ENCODE measurements at regions not wholly inside any gene's neighbourhood (a gene's known extent, or its start where the extent isn't known, plus 50 kb on each side); places are given as distances from the start of the nearest gene placed in this dataset.
"Not testable (repeated sequence)": the region's sequence is repeated elsewhere in the genome, so short reads cannot be mapped to it uniquely, and the experiment has no call there.

DNA sequence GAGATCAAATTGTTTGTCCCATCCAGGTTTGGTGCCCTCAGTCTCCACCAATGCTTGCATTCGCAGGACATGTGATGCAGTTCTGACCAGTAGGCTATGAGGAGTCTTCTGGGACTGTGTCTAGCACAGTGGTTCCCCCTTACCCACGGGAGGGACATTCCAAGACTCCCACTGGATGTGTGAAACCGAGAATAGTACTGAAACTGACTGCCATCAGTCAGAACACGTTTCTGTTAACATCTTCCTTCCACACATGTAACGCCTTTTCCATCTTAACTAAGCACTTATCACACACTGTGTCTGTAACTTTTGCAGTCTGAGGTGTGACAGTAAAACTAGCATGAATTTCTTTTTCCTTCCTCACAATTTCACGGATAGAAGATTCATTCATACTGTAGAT, 74.7 kb downstream of the PTTG1 start:
- no peak for TF ChIP-seq CTCF (IDR thresholded peaks at IDR 0.05)
- ATAC-seq: no peak
- no peaks in the 10 kb centered on the region for H3K36me3 Mint-ChIP-seq
- no peaks in the 10 kb centered on the region for H3K9me3 ChIP-seq (ENCODE audit: control insufficient read depth, insufficient read depth, low read length)
- no peak for DNase-seq
- H3K4me3 ChIP-seq (ENCODE audit: low read length): no peak overlapping the region
- H3K36me3 ChIP-seq (ENCODE audit: control insufficient read depth, insufficient read depth, low read length): no peaks in the 10 kb centered on the region
- no peaks in the 10 kb centered on the region for H3K27me3 Mint-ChIP-seq (ENCODE audit: low read depth in 2 of 2)
- H3K4me1 Mint-ChIP-seq: no peaks in the 10 kb centered on the region
- H3K4me1 ChIP-seq (ENCODE audit: control insufficient read depth, insufficient read depth, low read length): no peaks in the 10 kb centered on the region
- intact Hi-C loops (cut with micrococcal nuclease): no loop called here
- no peaks in the 10 kb centered on the region for H3K9me3 Mint-ChIP-seq
- H3K4me3 Mint-ChIP-seq: no peak overlapping the region
- no peak overlapping the region for H3K27ac ChIP-seq (ENCODE audit: low read length)
- 76% methylated on average over 6 of the region's 6 CpGs for WGBS (ENCODE audit: insufficient coverage)
- H3K27ac Mint-ChIP-seq: no peak overlapping the region
- H3K27me3 ChIP-seq (ENCODE audit: control insufficient read depth, insufficient read depth, low read length): no peaks in the 10 kb centered on the region

DNA sequence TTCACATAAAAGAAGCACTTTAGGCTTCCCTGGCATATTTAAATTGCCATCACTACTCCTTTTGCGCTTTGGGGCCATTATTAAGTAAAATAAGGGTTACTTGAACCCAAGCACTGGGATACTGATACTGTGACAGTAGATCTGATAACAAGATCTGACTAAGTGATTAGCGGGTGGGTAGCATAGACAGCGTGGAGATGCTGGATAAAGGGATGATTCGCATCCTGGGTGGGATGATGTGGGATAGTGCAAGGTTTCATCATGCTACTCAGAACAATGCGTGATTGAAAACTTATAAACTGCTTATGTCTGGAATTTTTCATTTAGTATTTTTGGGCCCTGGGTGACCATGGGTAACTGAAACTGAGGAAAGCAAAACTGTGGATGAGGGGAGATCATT, 75.1 kb downstream of the PTTG1 start:
- H3K36me3 Mint-ChIP-seq: no peaks in the 10 kb centered on the region
- Histone ChIP-seq H3K36me3 (ENCODE audit: control insufficient read depth, insufficient read depth, low read length) (no peaks in the 10 kb centered on the region), H3K4me1 (ENCODE audit: control insufficient read depth, insufficient read depth, low read length) (no peaks in the 10 kb centered on the region), H3K9me3 (ENCODE audit: control insufficient read depth, insufficient read depth, low read length) (no peaks in the 10 kb centered on the region), H3K27me3 (ENCODE audit: control insufficient read depth, insufficient read depth, low read length) (no peaks in the 10 kb centered on the region), H3K27ac (ENCODE audit: low read length) (no peak overlapping the region), H3K4me3 (ENCODE audit: low read length) (no peak overlapping the region)
- DNase-seq (no peak), ATAC-seq (no peak)
- no peak overlapping the region for H3K27ac Mint-ChIP-seq
- no peaks in the 10 kb centered on the region for H3K9me3 Mint-ChIP-seq
- 91% methylated on average over 5 of the region's 5 CpGs for WGBS (ENCODE audit: insufficient coverage)
- no peaks in the 10 kb centered on the region for H3K27me3 Mint-ChIP-seq (ENCODE audit: low read depth in 2 of 2)
- H3K4me3 Mint-ChIP-seq: no peak overlapping the region
- H3K4me1 Mint-ChIP-seq: no peaks in the 10 kb centered on the region
- TF ChIP-seq CTCF (IDR thresholded peaks at IDR 0.05): no peak
- intact Hi-C loops (cut with micrococcal nuclease): no loop called here

DNA sequence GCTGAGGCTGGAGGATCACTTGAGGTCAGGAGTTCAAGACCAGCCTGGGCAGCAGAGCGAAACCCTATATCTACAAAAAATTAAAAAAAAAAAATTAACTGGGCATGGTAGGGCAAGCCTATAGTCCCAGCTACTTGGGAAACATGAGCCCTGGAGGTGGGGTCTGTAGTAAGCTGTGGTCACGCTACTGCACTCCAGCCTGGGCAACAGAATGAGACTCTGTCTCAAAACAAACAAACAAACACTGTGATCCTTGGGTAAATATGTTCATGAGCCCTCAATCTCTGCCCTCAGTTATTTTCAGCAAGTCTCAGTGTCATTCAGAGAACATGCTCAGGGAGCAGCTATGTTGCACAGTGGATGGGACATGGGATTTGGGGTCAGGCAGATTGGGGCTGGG, 76.2 kb downstream of the PTTG1 start:
- H3K36me3 Mint-ChIP-seq: no peaks in the 10 kb centered on the region
- peaks cover 0 to 3% of the 10 kb centered on the region in 2 donors for H3K27me3 Mint-ChIP-seq (ENCODE audit: low read depth in 2 of 2)
- H3K4me3 Mint-ChIP-seq: no peak overlapping the region
- Histone ChIP-seq H3K27ac (ENCODE audit: low read length) (no peak overlapping the region), H3K9me3 (ENCODE audit: control insufficient read depth, insufficient read depth, low read length) (no peaks in the 10 kb centered on the region), H3K4me1 (ENCODE audit: control insufficient read depth, insufficient read depth, low read length) (no peaks in the 10 kb centered on the region), H3K4me3 (ENCODE audit: low read length) (no peak overlapping the region), H3K27me3 (ENCODE audit: control insufficient read depth, insufficient read depth, low read length) (no peaks in the 10 kb centered on the region), H3K36me3 (ENCODE audit: control insufficient read depth, insufficient read depth, low read length) (no peaks in the 10 kb centered on the region)
- DNase-seq: no peak
- no peak for ATAC-seq
- H3K9me3 Mint-ChIP-seq: no peaks in the 10 kb centered on the region
- TF ChIP-seq CTCF (IDR thresholded peaks at IDR 0.05): no peak
- intact Hi-C loops (cut with micrococcal nuclease): no loop called here
- H3K27ac Mint-ChIP-seq: no peak overlapping the region
- WGBS (ENCODE audit: insufficient coverage): 91% methylated on average over 1 of the region's 2 CpGs
- no peaks in the 10 kb centered on the region for H3K4me1 Mint-ChIP-seq

DNA sequence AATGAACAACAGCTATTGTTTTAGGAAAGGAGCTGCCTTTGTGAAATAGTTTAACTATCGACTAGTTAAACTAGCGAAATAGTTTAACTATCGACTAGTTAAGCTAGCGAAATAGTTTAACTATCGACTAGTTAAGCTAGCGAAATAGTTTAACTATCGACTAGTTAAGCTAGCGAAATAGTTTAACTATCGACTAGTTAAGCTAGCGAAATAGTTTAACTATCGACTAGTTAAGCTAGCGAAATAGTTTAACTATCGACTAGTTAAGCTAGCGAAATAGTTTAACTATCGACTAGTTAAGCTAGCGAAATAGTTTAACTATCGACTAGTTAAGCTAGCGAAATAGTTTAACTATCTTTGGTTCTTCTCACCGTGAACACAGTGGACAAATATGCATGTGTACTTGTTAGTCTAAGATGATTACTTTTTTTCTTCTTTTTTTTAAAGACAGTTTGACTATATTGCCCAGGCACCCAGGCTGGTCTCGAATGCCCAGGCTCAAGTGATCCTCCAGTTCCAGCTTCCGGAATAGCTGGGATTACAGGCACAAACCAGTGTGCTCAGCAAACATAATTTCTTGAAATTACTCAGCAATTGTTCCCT, 76.9 kb downstream of the PTTG1 start:
- 99% methylated on average over 6 of the region's 21 CpGs for WGBS (ENCODE audit: insufficient coverage)
- H3K4me3 ChIP-seq (ENCODE audit: low read length); H3K4me1 Mint-ChIP-seq; H3K4me3 Mint-ChIP-seq; ATAC-seq; H3K4me1 ChIP-seq (ENCODE audit: control insufficient read depth, insufficient read depth, low read length); DNase-seq; H3K36me3 ChIP-seq (ENCODE audit: control insufficient read depth, insufficient read depth, low read length); H3K27ac ChIP-seq (ENCODE audit: low read length); H3K27me3 ChIP-seq (ENCODE audit: control insufficient read depth, insufficient read depth, low read length); H3K27me3 Mint-ChIP-seq (ENCODE audit: low read depth in 2 of 2); H3K36me3 Mint-ChIP-seq; intact Hi-C loops (cut with micrococcal nuclease); H3K27ac Mint-ChIP-seq; H3K9me3 Mint-ChIP-seq; H3K9me3 ChIP-seq (ENCODE audit: control insufficient read depth, insufficient read depth, low read length): not testable (repeated sequence)
